Inflammatory macrophage treated with lipopolysaccharide for 1 hour (primary cell): ENCODE measurements at regions not wholly inside any gene's neighbourhood (a gene's known extent, or its start where the extent isn't known, plus 50 kb on each side); places are given as distances from the start of the nearest gene placed in this dataset.
"Not testable (repeated sequence)": the region's sequence is repeated elsewhere in the genome, so short reads cannot be mapped to it uniquely, and the experiment has no call there.

Experiments
- DNase-seq, 2 donors: peaks; one replicate each; pipeline ENCODE4 v3.0.0-alpha.2; 2020 to 2022

DNA sequence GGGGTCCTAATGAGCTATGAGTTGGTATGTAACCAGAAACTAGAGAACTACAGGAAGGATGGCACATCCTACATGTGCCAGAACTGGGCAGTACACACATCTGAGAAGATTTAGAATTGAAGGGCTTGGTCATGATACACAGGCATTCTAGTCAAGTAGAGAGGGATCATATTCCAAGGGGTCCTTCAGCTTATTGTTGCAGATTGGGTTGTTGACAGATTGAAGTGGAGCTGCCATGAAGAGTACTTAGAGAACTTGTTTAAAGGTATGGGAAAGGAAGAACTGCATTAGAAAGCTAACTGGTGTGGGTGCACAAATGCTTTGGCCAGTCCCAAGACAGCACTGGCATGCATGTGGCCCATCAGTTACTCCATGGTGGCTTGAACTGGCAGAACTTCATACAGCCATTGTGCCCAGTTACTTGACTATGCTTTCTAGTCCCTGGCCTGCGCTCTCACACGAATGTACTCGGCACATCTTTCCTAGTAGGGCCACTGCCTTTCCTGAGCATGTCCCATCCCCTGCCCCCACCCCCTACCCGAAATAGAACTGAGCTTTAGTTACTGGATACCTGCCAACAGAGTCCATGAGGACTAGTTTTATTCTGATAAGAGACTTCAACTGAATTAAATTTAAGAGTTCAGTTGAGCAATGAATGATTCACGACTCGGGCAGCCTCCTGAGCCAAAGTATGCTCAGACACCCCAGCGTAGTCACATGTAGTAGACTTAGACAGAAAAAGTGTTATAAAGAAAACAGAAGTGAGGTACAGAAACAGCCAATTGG is 64.0 kb downstream of the CCNG2 start:
- DNase-seq, result no peak

GRCh38 chr4:77225022-77225421 is 68.0 kb downstream of the CCNG2 start:
- DNase-seq, result no peak

- DNase-seq, result no peak
These were observed 70.1 kb downstream of the CCNG2 start for GRCh38 chr4:77226939-77227705.

GRCh38 chr4:77229433-77229832 is 72.4 kb downstream of the CCNG2 start:
- no peak for DNase-seq

GRCh38 chr4:77232653-77233052 is 75.6 kb downstream of the CCNG2 start:
- DNase-seq, result no peak

DNA sequence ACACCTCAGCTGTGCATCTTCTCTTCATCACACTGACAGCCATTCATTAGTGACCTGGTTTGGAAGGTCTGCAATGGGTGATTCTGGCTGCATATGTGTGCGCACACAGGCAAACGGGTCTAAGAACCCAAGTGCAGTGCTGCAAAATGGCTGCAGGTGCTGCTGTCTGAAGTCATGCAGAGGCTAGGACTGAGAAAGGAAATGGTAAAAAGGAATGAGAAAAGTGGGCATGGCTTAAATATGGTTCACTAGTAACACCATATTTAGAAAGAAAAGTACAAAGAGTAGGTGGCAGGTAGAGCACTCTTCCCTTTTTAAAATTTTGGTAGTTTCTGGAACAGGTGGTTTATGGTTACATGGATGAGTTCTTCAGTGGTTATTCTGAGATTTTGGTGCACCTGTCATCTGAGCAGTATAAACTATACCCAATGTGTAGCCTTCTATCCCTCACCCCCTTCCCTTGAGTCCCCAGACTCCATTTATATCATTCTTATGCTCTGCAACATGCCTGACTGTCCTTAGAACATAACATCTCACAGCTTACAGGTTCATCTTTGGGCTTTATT is 78.4 kb downstream of the CCNG2 start:
- no peak for DNase-seq

DNA sequence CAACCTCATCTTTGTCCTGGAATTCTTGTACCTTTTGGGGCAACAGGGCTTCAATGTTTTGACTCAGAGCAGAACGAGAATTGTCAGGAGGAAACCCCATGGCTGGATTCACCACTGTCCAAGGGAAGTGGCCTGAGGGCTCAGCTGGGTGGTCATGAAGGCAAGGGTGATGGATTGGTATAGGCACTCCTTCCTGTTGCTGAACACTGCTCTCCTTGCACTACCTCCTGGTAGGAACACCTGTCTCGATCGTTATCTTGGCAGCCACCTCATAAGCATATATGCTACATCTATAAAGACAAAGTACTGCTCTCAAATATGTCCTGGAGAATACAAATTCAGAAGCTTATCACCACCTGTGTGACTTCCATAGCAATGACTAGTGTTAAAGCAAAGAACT is 79.8 kb downstream of the CCNG2 start:
- DNase-seq, result no peak

GRCh38 chr4:77240469-77241066 is 83.6 kb downstream of the CCNG2 start:
- DNase-seq, result peak; percentile 9 to 64

GRCh38 chr4:77248805-77249204 is 91.8 kb downstream of the CCNG2 start:
- DNase-seq, result no peak

DNA sequence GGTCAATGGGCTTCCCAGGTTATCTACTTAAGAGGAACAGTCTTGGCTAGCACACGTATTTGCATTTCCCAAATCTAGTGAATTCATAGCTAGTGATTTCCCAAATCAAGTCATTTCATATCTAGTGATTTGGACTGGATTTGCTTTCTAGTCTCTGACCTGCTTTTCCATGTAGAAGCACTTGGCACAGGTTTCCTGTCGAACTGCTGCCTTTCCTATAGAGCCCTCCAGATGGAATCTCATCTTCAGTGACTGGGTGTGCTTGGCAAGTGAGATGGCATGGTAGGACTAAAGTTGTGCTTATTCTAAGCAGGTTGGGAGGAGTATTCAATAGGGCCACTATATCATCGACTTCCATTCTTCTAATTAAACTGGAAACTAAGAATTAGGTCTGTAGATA is 94.7 kb downstream of the CCNG2 start:
- DNase-seq, result no peak

DNA sequence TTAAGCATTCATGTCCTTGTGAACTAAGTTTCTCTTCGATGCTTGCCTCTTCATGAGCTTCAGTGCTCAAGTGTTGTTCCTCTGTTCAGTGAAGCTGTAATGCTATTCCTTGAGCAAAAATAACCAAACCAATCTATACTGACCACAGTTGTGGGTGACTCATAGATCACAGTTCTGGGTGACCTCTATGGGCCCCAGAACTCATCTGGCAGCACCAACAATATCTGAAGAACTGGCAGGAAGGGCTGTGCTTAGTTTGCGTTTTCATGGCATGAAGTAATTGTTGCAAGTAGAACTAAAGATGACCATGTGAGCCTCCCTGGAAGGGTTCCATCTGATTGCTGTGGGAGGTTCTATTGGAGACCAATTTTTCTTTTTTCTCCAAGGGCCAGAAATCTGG is 106.2 kb downstream of the CCNG2 start:
- DNase-seq, result no peak

DNA sequence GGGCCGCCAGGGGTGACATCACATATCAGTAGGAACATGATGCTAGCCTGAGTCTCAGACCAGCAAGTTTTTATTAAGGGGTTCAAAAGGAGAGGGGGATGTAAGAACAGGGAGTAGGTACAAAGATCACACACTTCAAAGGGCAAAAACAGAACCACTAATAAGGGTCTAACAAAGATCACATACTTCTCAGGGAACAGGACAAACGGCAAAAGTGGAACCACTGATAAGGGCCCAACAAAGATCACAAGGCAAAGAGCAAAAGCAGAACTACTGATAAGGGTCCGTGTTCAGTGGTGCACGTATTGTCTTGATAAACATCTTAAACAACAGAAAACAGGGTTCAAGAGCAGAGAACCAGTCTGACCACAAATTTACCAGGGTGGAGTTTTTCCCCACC is 107.0 kb downstream of the CCNG2 start:
- DNase-seq, result not testable (repeated sequence)

GRCh38 chr4:77264826-77265225 is 107.8 kb downstream of the CCNG2 start:
- DNase-seq, result no peak

- no peak for DNase-seq
These were observed 111.1 kb downstream of the CCNG2 start for GRCh38 chr4:77268108-77268507.

GRCh38 chr4:77269505-77269904 is 112.5 kb downstream of the CCNG2 start:
- no peak for DNase-seq

DNA sequence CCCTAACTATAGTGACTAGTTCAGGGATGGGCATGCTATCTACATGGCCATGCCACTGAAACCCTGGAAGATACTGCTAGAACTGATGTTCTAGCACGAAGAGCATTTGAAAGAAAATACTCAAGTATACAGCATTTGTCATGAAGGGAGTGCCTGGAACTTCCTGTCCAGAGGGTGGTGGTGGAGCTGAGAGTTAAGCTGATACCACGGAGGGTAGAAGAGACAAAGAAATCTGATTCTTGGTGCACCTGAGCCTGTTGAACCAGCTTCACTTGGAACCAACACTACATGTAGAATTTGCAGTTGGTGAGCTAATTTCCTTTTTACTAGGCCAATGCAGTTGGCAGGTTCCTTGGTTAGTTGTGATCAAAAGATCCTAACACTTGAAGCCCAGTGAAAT is 116.4 kb downstream of the CCNG2 start:
- DNase-seq, result no peak

GRCh38 chr4:77279114-77279513 is 122.1 kb downstream of the CCNG2 start:
- DNase-seq, result not testable (repeated sequence)

- no peak for DNase-seq
These were observed 125.3 kb downstream of the CCNG2 start for GRCh38 chr4:77282305-77282704.

DNA sequence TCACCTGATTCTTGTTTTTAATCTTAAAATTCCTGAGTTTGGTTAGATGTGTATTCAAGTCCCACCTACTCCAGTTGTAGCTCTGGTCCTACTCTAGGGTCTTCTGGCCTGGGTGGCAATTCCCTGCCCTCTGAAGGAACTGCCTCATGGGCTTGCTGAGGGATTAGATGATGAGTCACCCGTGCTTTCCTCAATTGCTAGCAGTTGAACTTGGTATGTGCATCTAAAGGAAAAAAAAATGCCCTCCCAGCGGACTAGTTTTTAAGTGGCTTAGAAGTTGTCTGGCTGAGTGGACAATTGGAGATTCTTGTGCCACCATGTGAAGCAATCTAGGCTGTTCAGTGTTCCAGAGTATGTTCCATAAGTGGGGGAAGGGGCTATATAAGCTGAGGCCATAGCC is 127.0 kb downstream of the CCNG2 start:
- DNase-seq, result no peak

DNA sequence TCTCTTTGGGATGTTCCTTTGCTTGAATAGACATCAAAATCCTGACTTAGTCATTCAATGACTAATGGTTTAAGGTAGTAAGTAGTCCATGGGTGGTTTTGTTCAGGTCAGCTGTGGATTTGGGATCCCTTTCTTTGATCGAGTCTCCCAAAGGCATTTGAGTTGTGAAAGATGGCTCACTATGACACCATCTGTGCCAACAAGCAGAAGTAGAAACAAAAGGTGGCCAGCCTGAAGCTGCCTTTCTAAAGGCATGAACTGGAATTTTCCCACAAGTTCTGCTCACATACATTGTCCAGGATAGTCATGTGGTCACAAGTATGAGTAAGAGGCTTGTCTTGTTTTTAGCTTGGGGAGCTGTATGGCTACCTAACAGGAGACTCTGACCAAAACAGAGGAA is 129.9 kb downstream of the CCNG2 start:
- no peak for DNase-seq

GRCh38 chr4:77293426-77293825 is 136.4 kb downstream of the CCNG2 start:
- no peak for DNase-seq

- DNase-seq, result not testable (repeated sequence)
These were observed 144.0 kb downstream of the CCNG2 start for GRCh38 chr4:77300996-77301395.

DNA sequence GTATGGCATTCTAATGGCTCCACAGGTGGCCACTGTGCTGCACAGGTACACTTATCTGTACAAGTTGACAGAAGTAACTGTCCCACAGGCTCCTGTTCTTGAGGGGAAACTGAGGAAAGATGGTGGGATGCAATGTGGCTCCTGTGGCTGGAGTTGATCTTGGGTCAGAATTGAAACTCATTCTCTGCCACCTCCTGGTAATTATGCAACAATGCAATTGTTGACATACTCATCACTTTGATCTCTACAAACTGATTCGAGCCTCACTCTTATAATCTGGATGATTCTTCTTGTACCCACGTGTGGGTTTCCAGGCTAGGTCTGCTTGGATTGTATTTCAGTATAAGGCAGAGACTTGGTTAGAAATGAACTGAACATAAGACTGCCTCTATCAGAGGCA is 148.8 kb downstream of the CCNG2 start:
- DNase-seq, result no peak

DNA sequence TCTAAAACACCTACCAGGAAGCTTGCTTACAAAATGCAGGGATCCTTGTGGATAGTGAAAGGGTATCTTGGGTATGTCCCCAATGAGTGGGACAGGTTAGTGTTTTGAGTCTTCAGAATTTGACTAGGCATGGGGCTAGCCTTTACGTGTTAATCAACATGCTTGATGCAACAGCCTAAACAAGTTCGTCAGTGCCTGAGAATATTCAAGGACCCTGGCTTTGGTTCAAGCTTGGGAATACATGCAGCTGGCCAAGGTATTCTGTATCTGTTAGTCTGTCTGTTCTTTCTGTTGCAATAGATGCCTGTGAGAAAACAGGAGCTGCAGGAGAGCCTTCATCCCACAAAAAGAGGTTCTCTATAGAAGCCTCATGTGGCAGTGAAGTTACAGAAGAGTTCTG is 149.5 kb downstream of the CCNG2 start:
- no peak for DNase-seq
